ENCODE measurements at regions not wholly inside any gene's neighbourhood (a gene's known extent, or its start where the extent isn't known, plus 50 kb on each side); places are given as distances from the start of the nearest gene placed in this dataset.

- no peak for TF ChIP-seq POLR2A (IDR thresholded peaks at IDR 0.05; ENCODE audit: low read length)
- TF ChIP-seq GATA1 (IDR thresholded peaks at IDR 0.05; ENCODE audit: low read depth, low read length) = no peak
Measured at GRCh38 chr9:110047955-110048402, 160.0 kb downstream of the C9orf152 start.
